Karpas-422 (cell line): ENCODE measurements at regions not wholly inside any gene's neighbourhood (a gene's known extent, or its start where the extent isn't known, plus 50 kb on each side); places are given as distances from the start of the nearest gene placed in this dataset.

Experiments
- DNase-seq: peaks from one replicate; pipeline ENCODE4 v3.0.0-alpha.2; 2015
- H2AFZ ChIP-seq: fragments of 200-600 bp; sonication (generic); 2 replicates; pipeline ENCODE4 v1.6.1; 2014; ENCODE audit warnings: antibody characterized with exemption, low read length, mixed read lengths
- H3K27ac ChIP-seq: fragments of 200-600 bp; sonication (generic); 2 replicates; pipeline ENCODE4 v1.5.1; 2014; ENCODE audit warnings: mild to moderate bottlenecking, low read length, moderate library complexity
- H3K27me3 ChIP-seq: fragments of 200-600 bp; sonication (generic); 2 replicates; pipeline ENCODE4 v1.6.1; 2014; ENCODE audit warnings: low read length, mixed read lengths
- H3K36me3 ChIP-seq: fragments of 200-600 bp; sonication (generic); 2 replicates; pipeline ENCODE4 v1.6.1; 2014; ENCODE audit warnings: low read length, mixed read lengths; ENCODE audit not compliant: insufficient read depth
- H3K4me1 ChIP-seq: fragments of 200-600 bp; sonication (generic); 2 replicates; pipeline ENCODE4 v1.6.1; 2014; ENCODE audit warnings: mild to moderate bottlenecking, low read length, mixed read lengths
- H3K4me2 ChIP-seq: fragments of 200-600 bp; sonication (generic); 2 replicates; pipeline ENCODE4 v1.6.1; 2014; ENCODE audit warnings: low read length, low read depth, mild to moderate bottlenecking; ENCODE audit not compliant: poor library complexity, severe bottlenecking
- H3K4me3 ChIP-seq: fragments of 200-600 bp; sonication (generic); 2 replicates; pipeline ENCODE4 v1.5.1; 2014; ENCODE audit warnings: mild to moderate bottlenecking, antibody characterized with exemption, low read length, mixed read lengths
- H3K79me2 ChIP-seq: fragments of 200-600 bp; sonication (generic); 2 replicates; pipeline ENCODE4 v1.6.1; 2014; ENCODE audit warnings: mild to moderate bottlenecking, low read length, mixed read lengths
- H3K9ac ChIP-seq: fragments of 200-600 bp; sonication (generic); 2 replicates; pipeline ENCODE4 v1.6.0; 2014; ENCODE audit warnings: low read length
- H3K9me2 ChIP-seq: fragments of 200-600 bp; sonication (generic), shearing (Covaris generic); replicated peaks from 2 replicates; pipeline ENCODE4 v1.6.0; 2014; ENCODE audit warnings: mild to moderate bottlenecking, low read length, moderate library complexity; ENCODE audit not compliant: insufficient read depth
- H3K9me3 ChIP-seq: fragments of 300-700, 200-600 bp; sonication (generic); 2 replicates; pipeline ENCODE4 v1.6.1; 2014; ENCODE audit warnings: low read length, mixed read lengths
- H4K20me1 ChIP-seq: fragments of 200-600 bp; sonication (generic); 2 replicates; pipeline ENCODE4 v1.6.1; 2014; ENCODE audit warnings: mild to moderate bottlenecking, antibody characterized with exemption, low read length, low read depth; ENCODE audit not compliant: insufficient read depth

DNA sequence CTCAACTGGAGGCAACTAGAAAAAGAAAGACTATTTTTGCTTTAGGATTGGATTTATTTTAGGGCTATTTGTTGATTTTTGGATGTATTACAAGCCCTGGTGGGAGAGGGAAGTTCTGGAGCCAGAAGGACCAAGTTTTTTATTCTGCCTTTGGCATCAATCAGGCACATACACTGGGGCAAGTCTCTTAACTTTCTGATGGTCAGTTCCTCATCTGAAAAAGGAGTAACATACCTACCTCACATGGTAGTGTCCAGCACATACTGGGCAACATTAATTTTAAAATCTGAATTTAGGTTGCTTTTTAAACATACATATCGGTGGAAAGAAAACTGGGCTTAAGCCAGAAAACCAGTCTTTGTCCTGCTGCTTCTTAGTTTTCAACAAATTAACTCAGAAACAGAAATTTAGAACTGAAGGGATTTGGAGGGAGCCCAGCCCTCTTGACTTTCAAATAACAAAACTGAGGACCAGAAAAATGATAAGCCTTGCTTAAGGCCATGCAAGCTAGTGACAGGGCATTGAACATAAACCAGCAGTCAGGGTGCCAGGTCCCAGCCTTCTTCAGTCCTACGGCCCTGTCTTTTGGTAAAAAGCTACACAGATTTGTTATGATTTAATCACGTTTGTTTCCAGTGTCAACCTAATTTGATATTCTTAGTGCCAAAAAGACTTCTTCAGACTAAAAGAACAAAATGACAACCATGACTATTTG is 90.2 kb upstream of the SLC38A2 start:
- DNase-seq: no peak
- H3K4me1 ChIP-seq: no peaks in the 10 kb centered on the region
- H3K4me2 ChIP-seq: no peak overlapping the region
- no peaks in the 10 kb centered on the region for H3K79me2 ChIP-seq
- H2AFZ ChIP-seq: no peak overlapping the region
- H3K27ac ChIP-seq: no peak overlapping the region
- H3K9ac ChIP-seq: no peak overlapping the region
- H3K27me3 ChIP-seq: no peaks in the 10 kb centered on the region
- H4K20me1 ChIP-seq: no peaks in the 10 kb centered on the region
- no peak overlapping the region for H3K4me3 ChIP-seq
- no peaks in the 10 kb centered on the region for H3K9me3 ChIP-seq
- H3K9me2 ChIP-seq: no peaks in the 10 kb centered on the region
- H3K36me3 ChIP-seq: no peaks in the 10 kb centered on the region

DNA sequence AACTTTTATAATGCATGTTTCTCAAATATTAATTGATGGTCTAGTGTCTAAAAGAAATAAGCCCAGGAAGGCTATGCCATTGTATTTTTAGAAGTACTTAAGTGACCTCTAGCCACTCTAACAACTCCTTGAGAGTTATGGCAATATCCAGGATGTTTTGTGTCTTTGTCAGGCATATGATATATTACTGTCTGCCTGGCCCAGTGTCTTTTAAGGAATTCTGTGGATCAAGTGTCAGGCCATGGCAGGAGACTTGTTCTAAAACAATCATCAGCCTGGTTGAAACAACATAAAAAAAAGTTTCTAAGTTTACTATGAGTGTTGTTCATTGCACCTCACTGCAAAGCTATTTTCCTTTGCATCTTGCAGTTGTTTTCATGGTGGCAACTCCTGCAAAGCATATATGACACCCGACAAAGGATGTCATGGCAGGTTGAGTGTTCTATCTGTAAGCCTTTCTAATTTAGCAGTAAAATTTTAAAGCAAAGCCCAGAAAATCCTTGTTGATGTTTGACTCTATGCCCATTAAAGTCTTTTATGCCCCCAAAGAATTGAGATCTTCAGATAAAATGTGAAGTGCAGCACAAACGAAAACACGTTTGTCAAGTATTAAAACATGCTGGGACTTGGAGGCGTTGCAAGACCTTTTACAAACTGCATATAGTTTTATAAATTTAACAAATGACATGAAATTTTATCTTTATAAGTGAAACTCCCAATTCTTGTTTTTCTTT is 89.5 kb upstream of the SLC38A2 start:
- Histone ChIP-seq H3K79me2 (no peaks in the 10 kb centered on the region), H2AFZ (no peak overlapping the region), H3K4me2 (no peak overlapping the region), H3K9me2 (no peaks in the 10 kb centered on the region), H4K20me1 (no peaks in the 10 kb centered on the region), H3K4me1 (no peaks in the 10 kb centered on the region), H3K9me3 (no peaks in the 10 kb centered on the region), H3K4me3 (no peak overlapping the region), H3K36me3 (no peaks in the 10 kb centered on the region), H3K27ac (no peak overlapping the region), H3K27me3 (no peaks in the 10 kb centered on the region), H3K9ac (no peak overlapping the region)
- DNase-seq: no peak

DNA sequence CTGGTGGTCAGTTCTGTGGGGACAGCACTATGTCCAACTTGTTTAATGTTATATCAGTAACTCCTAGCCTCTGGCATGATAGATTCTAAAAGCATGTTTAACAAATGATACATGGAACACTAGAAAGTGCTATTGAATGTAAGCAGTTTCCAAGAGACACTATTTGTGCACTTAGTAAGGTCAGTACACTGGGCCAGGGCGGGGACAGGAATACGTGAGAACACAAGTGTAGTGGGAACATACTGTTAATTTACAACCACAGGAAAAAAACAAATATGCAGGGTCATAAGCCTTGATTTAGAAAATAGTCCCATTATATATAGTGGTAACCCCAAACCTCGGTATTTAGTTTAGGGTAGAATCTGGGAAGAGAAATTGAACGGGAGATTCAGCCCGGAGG is 88.9 kb upstream of the SLC38A2 start:
- Histone ChIP-seq H3K4me2 (no peak overlapping the region), H3K27me3 (no peaks in the 10 kb centered on the region), H3K9ac (no peak overlapping the region), H3K36me3 (no peaks in the 10 kb centered on the region), H2AFZ (no peak overlapping the region), H3K9me3 (no peaks in the 10 kb centered on the region), H4K20me1 (no peaks in the 10 kb centered on the region), H3K79me2 (no peaks in the 10 kb centered on the region), H3K4me3 (no peak overlapping the region), H3K9me2 (no peaks in the 10 kb centered on the region), H3K4me1 (no peaks in the 10 kb centered on the region), H3K27ac (no peak overlapping the region)
- no peak for DNase-seq

DNA sequence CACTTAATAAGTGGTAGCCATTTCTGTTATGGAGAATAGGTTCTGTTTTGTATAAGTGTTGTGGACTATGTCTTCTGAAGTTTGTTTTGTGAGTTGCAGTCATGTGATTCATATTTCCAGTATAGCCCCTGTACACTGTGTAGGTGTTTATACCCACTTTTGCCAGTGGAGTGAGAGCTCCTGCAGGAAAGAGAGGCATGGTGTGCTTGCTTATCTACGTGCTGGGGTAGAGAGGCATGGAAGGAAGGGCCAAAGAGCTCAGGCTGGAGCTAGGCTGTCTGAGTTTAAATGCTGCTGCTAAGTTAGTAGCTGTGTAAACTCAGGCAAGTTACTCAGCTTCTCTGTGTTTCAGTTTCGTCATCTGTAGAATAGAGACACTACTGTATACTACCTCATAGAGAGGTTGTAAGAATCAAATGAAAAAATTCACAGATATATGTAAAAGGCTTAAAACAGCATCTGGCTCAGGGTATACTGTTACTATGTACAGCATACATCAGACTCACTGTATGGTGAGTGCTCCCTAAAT is 88.2 kb upstream of the SLC38A2 start:
- Histone ChIP-seq H3K79me2 (no peaks in the 10 kb centered on the region), H3K9ac (no peak overlapping the region), H3K27ac (no peak overlapping the region), H3K4me1 (no peaks in the 10 kb centered on the region), H4K20me1 (no peaks in the 10 kb centered on the region), H3K9me2 (no peaks in the 10 kb centered on the region), H3K27me3 (no peaks in the 10 kb centered on the region), H3K36me3 (no peaks in the 10 kb centered on the region), H3K4me2 (no peak overlapping the region), H3K9me3 (no peaks in the 10 kb centered on the region), H3K4me3 (no peak overlapping the region), H2AFZ (no peak overlapping the region)
- no peak for DNase-seq

DNA sequence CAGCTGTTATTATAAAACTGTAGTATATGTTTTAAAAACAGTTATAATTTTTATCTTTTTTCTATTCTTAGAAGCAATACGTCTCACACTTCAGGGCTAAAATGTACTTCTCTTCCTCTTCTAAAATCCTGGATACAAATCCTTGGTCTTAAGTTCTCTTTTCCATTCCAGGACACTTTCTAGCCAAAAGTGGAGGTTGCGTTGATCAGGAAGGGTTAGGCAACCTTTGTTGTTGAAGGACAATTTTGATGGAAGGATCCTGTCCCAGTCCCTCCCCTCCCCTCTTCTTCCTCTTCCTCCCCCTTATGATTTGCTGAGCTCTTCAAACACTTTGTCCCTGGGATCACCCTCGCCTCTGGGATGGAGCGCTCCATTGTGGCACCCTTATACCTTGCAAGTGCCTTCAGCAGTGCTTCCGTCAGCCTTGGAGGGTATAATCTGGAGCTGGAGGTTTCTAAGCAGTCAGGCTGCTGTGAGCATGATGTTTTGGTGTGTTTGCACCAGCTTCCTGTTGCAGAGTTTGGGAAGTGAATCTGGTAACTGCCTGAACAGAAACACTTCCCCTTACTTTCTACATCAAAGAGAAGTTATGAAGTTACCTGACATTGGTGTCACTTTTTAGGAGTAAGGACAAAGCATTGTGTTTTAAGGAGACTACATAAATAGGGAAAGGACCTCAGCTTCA is 87.4 kb upstream of the SLC38A2 start:
- no peak for DNase-seq
- no peak overlapping the region for H3K9ac ChIP-seq
- H3K27ac ChIP-seq: no peak overlapping the region
- H3K4me2 ChIP-seq: no peak overlapping the region
- H3K4me3 ChIP-seq: no peak overlapping the region
- no peaks in the 10 kb centered on the region for H3K27me3 ChIP-seq
- H2AFZ ChIP-seq: no peak overlapping the region
- H3K9me3 ChIP-seq: no peaks in the 10 kb centered on the region
- H4K20me1 ChIP-seq: no peaks in the 10 kb centered on the region
- H3K4me1 ChIP-seq: no peaks in the 10 kb centered on the region
- no peaks in the 10 kb centered on the region for H3K79me2 ChIP-seq
- no peaks in the 10 kb centered on the region for H3K9me2 ChIP-seq
- H3K36me3 ChIP-seq: no peaks in the 10 kb centered on the region

DNA sequence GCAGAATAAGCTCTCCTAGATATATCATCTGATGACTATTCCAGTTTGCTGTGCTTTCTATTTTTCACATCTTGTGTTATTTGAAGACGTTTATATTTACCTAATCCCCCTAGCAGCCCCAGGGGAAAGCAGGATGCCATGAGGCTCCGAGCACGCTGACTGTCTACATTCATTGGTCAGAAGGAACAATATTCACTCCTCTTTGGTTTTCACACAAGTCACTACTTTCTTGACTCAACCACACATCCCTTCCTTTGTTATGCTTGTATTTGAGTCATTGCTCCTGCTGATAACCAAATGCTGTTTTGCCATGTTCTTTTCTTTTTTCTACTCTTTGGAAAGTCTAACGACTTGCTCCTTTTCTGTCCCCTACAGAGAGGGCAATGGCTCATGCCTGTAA is 86.5 kb upstream of the SLC38A2 start:
- Histone ChIP-seq H2AFZ (no peak overlapping the region), H3K27me3 (no peaks in the 10 kb centered on the region), H3K79me2 (no peaks in the 10 kb centered on the region), H3K9ac (no peak overlapping the region), H3K9me2 (no peaks in the 10 kb centered on the region), H3K9me3 (no peaks in the 10 kb centered on the region), H4K20me1 (no peaks in the 10 kb centered on the region), H3K4me2 (no peak overlapping the region), H3K4me3 (no peak overlapping the region), H3K27ac (no peak overlapping the region), H3K4me1 (no peaks in the 10 kb centered on the region), H3K36me3 (no peaks in the 10 kb centered on the region)
- no peak for DNase-seq

DNA sequence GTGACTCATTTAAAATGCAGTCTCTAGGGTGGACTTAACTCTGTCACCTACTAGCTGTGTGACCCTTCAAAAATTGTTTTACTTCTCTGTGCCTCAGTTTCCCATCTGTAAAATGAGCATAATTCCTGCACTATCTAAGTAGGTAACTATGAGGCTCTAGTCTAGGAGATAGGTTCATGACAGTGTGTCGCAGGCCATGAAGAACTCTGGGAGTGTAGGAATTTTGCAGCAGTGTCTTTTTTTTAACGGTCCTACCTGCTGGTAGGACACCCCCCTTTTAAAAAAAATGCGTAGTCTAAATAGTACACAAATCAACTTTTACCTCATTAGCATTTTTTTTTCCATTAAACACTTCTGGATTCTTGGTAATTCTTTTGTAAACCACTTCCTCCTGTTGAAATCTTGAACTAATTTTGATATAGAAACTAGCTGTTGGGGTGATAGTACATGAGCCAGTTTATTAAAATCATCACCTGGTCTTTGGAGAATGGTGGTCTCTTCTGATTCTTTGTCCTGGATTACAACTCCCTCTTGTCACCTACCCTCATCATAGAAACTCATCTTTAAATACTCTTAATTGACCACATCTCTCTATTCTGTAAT is 86.0 kb upstream of the SLC38A2 start:
- DNase-seq: no peak
- H3K27me3 ChIP-seq: no peaks in the 10 kb centered on the region
- H2AFZ ChIP-seq: no peak overlapping the region
- no peak overlapping the region for H3K4me3 ChIP-seq
- no peaks in the 10 kb centered on the region for H3K79me2 ChIP-seq
- no peak overlapping the region for H3K27ac ChIP-seq
- no peaks in the 10 kb centered on the region for H3K36me3 ChIP-seq
- no peaks in the 10 kb centered on the region for H3K9me2 ChIP-seq
- no peaks in the 10 kb centered on the region for H4K20me1 ChIP-seq
- H3K4me2 ChIP-seq: no peak overlapping the region
- H3K9me3 ChIP-seq: no peaks in the 10 kb centered on the region
- no peaks in the 10 kb centered on the region for H3K4me1 ChIP-seq
- no peak overlapping the region for H3K9ac ChIP-seq

DNA sequence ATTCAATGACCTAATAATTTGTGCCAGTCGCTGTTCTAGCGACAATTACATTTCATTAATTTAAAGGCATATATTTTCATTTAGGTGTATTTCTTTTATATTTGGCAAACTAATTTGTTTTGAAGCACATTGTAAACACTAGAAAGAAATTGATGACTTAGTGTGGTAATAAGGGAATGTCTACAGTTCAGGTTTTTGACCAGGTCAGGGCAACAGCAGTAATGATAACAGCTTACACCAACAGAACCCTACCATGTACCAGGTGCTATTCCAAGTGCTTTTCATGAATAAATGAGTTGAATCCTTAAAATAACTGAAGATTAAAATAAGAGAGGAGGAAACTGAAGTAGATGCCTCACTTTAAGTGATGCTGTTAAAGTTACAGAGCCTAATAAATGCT is 85.4 kb upstream of the SLC38A2 start:
- Histone ChIP-seq H3K27me3 (no peaks in the 10 kb centered on the region), H2AFZ (no peak overlapping the region), H3K27ac (no peak overlapping the region), H3K79me2 (no peaks in the 10 kb centered on the region), H3K9me3 (no peaks in the 10 kb centered on the region), H4K20me1 (no peaks in the 10 kb centered on the region), H3K36me3 (no peaks in the 10 kb centered on the region), H3K4me3 (no peak overlapping the region), H3K4me1 (no peaks in the 10 kb centered on the region), H3K9ac (no peak overlapping the region), H3K9me2 (no peaks in the 10 kb centered on the region), H3K4me2 (no peak overlapping the region)
- DNase-seq: peak; percentile 15
